Adrenal gland (tissue), 5 donors: ENCODE measurements at regions not wholly inside any gene's neighbourhood (a gene's known extent, or its start where the extent isn't known, plus 50 kb on each side); places are given as distances from the start of the nearest gene placed in this dataset.
"Not testable (repeated sequence)": the region's sequence is repeated elsewhere in the genome, so short reads cannot be mapped to it uniquely, and the experiment has no call there.

Source experiments
- POLR2A ChIP-seq, 2 donors: fragments of 450-650 bp; IDR thresholded peaks; one replicate each; pipeline ENCODE4 v1.6.1; 2017; ENCODE audit warnings: antibody characterized with exemption in 2 of 2, mild to moderate bottlenecking in 2 of 2, moderate library complexity in 1 of 2
- TF ChIP-seq, protein P1 (sequence below), 6 experiments: fragments of 450-650 bp in 4 of 6; fragments of 200-600 bp in 2 of 6; sonication (generic) in 1 of 6; IDR thresholded peaks; 1 replicate in 5 of 6; 2 replicates in 1 of 6; pipeline versions ENCODE4 v1.5.1 to v1.8.0; 2016 to 2021; ENCODE audit warnings: antibody characterized with exemption in 6 of 6, mild to moderate bottlenecking in 2 of 6, moderate library complexity in 1 of 6
- donor health status: DM: no; HTN: no; CAD: no.

DNA sequence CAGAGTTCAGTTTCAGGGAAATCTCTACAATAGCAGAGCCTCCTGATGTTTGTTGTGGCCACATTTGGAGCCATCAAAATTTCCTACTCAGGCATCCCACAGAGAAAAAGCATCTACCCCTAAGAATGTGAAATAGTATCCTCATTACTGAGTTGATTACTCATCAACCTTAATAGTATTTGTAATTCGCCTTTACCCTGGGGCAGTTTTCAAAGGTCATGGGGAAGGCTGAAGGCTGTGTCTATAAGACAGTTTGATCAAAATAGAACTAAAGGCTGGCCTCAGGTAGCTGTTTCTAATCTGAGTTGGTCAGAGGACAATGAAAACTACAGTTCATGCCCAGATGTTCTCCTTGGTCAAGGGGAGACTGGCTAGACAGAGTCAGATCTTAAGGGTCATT, 189.7 kb downstream of the ZNF92 start:
- TF ChIP-seq, protein P1, sequence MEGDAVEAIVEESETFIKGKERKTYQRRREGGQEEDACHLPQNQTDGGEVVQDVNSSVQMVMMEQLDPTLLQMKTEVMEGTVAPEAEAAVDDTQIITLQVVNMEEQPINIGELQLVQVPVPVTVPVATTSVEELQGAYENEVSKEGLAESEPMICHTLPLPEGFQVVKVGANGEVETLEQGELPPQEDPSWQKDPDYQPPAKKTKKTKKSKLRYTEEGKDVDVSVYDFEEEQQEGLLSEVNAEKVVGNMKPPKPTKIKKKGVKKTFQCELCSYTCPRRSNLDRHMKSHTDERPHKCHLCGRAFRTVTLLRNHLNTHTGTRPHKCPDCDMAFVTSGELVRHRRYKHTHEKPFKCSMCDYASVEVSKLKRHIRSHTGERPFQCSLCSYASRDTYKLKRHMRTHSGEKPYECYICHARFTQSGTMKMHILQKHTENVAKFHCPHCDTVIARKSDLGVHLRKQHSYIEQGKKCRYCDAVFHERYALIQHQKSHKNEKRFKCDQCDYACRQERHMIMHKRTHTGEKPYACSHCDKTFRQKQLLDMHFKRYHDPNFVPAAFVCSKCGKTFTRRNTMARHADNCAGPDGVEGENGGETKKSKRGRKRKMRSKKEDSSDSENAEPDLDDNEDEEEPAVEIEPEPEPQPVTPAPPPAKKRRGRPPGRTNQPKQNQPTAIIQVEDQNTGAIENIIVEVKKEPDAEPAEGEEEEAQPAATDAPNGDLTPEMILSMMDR (IDR thresholded peaks at IDR 0.05): not testable (repeated sequence)
- not testable (repeated sequence) for TF ChIP-seq POLR2A (IDR thresholded peaks at IDR 0.05)
